Caco-2 (cell line): ENCODE measurements at regions not wholly inside any gene's neighbourhood (a gene's known extent, or its start where the extent isn't known, plus 50 kb on each side); places are given as distances from the start of the nearest gene placed in this dataset.

ENCODE experiments used
- BruUV-seq: library from RNA; stranded (reverse); fragments of 400-500 nt; replicated peaks from 2 replicates; lab custom pipeline; 2021; lab: Mats Ljungman, UMichigan
- CTCF ChIA-PET: fragments of 300-600 bp; sonication (Branson Sonifier 250); formaldehyde crosslinking; loops from one replicate; lab custom pipeline; 2022; ENCODE audit warnings: antibody characterized with exemption; lab: Charles Lee
- POLR2A ChIA-PET: fragments of 300-600 bp; sonication (Branson Sonifier 250); formaldehyde crosslinking; loops from one replicate; lab custom pipeline; 2022; ENCODE audit warnings: antibody characterized with exemption; lab: Charles Lee
- DNase-seq, 2 experiments: peaks; one replicate each; pipeline versions ENCODE4 v3.0.0 to v3.0.0-alpha.2; 2020 to 2022
- H3K27me3 ChIP-seq: replicated peaks from 2 replicates; pipeline ENCODE4 v1.6.0; 2011; ENCODE audit warnings: low read length; ENCODE audit not compliant: control insufficient read depth, insufficient read depth
- H3K36me3 ChIP-seq: 2 replicates; pipeline ENCODE4 v1.5.1; 2011; ENCODE audit warnings: low read length; ENCODE audit not compliant: control insufficient read depth, insufficient read depth
- H3K4me1 ChIP-seq: fragments of 250-450 bp; sonication (Bioruptor Pico); 2 replicates; pipeline ENCODE4 v1.5.1; 2020; ENCODE audit warnings: mild to moderate bottlenecking
- H3K4me3 ChIP-seq: 2 replicates; pipeline ENCODE4 v1.5.1; 2011; ENCODE audit warnings: low read depth, mild to moderate bottlenecking, control low read depth, low read length
- H3K9me3 ChIP-seq: fragments of 250-450 bp; sonication (Bioruptor Pico); 2 replicates; pipeline ENCODE4 v1.5.1; 2020; ENCODE audit warnings: mild to moderate bottlenecking, moderate library complexity
- H3K27ac Mint-ChIP-seq: one replicate; pipeline ENCODE4 v1.8.0; 2022; ENCODE audit warnings: mixed read lengths; ENCODE audit not compliant: unreplicated experiment
- H3K27me3 Mint-ChIP-seq: one replicate; pipeline ENCODE4 v1.8.0; 2022; ENCODE audit warnings: mixed read lengths; ENCODE audit not compliant: insufficient read depth, unreplicated experiment
- H3K36me3 Mint-ChIP-seq: one replicate; pipeline ENCODE4 v1.8.0; 2022; ENCODE audit warnings: mild to moderate bottlenecking, mixed read lengths; ENCODE audit not compliant: insufficient read depth, unreplicated experiment
- H3K4me1 Mint-ChIP-seq: one replicate; pipeline ENCODE4 v1.8.0; 2022; ENCODE audit warnings: low read depth, mixed read lengths; ENCODE audit not compliant: unreplicated experiment
- H3K4me3 Mint-ChIP-seq: one replicate; pipeline ENCODE4 v1.8.0; 2022; ENCODE audit warnings: mild to moderate bottlenecking, moderate library complexity, mixed read lengths; ENCODE audit not compliant: unreplicated experiment
- H3K9me3 Mint-ChIP-seq: one replicate; pipeline ENCODE4 v1.8.0; 2022; ENCODE audit warnings: mixed read lengths; ENCODE audit not compliant: unreplicated experiment
- CTCF ChIP-seq, 2 experiments: fragments of 200-600 bp in 1 of 2; IDR thresholded peaks; 1 replicate in 1 of 2; 2 replicates in 1 of 2; pipeline versions ENCODE4 v1.5.1 to v1.8.0; 2011 to 2022; ENCODE audit warnings: antibody characterized with exemption in 1 of 2, control low read depth in 1 of 2, inconsistent platforms in 1 of 2, low read depth in 1 of 2, low read length in 1 of 2, mild to moderate bottlenecking in 1 of 2, moderate library complexity in 1 of 2; ENCODE audit not compliant: insufficient read depth in 1 of 2, severe bottlenecking in 1 of 2, unreplicated experiment in 1 of 2
- intact Hi-C: fragments of 100-400 bp; cut with micrococcal nuclease; formaldehyde crosslinking; loops from one replicate; pipeline ENCODE4 v1.10.0; 2022; ENCODE audit not compliant: unreplicated experiment

- CTCF ChIA-PET, result no interaction called here
These were observed 855.9 kb upstream of the PHF14 start for GRCh38 chr7:10117815-10118214.

GRCh38 chr7:10120936-10121335, 852.7 kb upstream of the PHF14 start:
- Mint-ChIP-seq H3K4me1 (no peaks in the 10 kb centered on the region), H3K9me3 (no peaks in the 10 kb centered on the region), H3K4me3 (no peak overlapping the region), H3K27me3 (no peaks in the 10 kb centered on the region), H3K36me3 (no peaks in the 10 kb centered on the region), H3K27ac (no peak overlapping the region)
- Histone ChIP-seq H3K4me3 (no peak overlapping the region), H3K27me3 (no peaks in the 10 kb centered on the region), H3K9me3 (no peaks in the 10 kb centered on the region), H3K36me3 (no peaks in the 10 kb centered on the region), H3K4me1 (no peaks in the 10 kb centered on the region)
- no peak for TF ChIP-seq CTCF (IDR thresholded peaks at IDR 0.05; ENCODE audit: insufficient read depth in 1 of 2, low read depth in 1 of 2, low read length in 1 of 2, severe bottlenecking in 1 of 2, unreplicated experiment in 1 of 2)
- BruUV-seq, result no TSS peak
- CTCF ChIA-PET, result no interaction called here
- DNase-seq, result no peak
- POLR2A ChIA-PET, result no interaction called here
- intact Hi-C loops, result no loop called here

More at GRCh38 chr7:10117815-10118214, 855.9 kb upstream of the PHF14 start:
- Histone ChIP-seq H3K27me3 (no peaks in the 10 kb centered on the region), H3K4me3 (no peak overlapping the region), H3K4me1 (no peaks in the 10 kb centered on the region), H3K9me3 (no peaks in the 10 kb centered on the region), H3K36me3 (no peaks in the 10 kb centered on the region)
- DNase-seq, result no peak
- no peaks in the 10 kb centered on the region for H3K9me3 Mint-ChIP-seq
- no peaks in the 10 kb centered on the region for H3K4me1 Mint-ChIP-seq
- intact Hi-C loops, result no loop called here
- POLR2A ChIA-PET, result no interaction called here
- BruUV-seq, result no TSS peak
- TF ChIP-seq CTCF (IDR thresholded peaks at IDR 0.05; ENCODE audit: insufficient read depth in 1 of 2, low read depth in 1 of 2, low read length in 1 of 2, severe bottlenecking in 1 of 2, unreplicated experiment in 1 of 2), result no peak
- no peaks in the 10 kb centered on the region for H3K27me3 Mint-ChIP-seq
- no peak overlapping the region for H3K4me3 Mint-ChIP-seq
- H3K27ac Mint-ChIP-seq, result no peak overlapping the region
- H3K36me3 Mint-ChIP-seq, result no peaks in the 10 kb centered on the region

GRCh38 chr7:10121631-10122030, 852.0 kb upstream of the PHF14 start:
- no peaks in the 10 kb centered on the region for H3K9me3 ChIP-seq
- no peak overlapping the region for H3K4me3 ChIP-seq
- no peaks in the 10 kb centered on the region for H3K27me3 Mint-ChIP-seq
- no peak overlapping the region for H3K4me3 Mint-ChIP-seq
- POLR2A ChIA-PET, result no interaction called here
- CTCF ChIA-PET, result no interaction called here
- H3K9me3 Mint-ChIP-seq, result no peaks in the 10 kb centered on the region
- no peaks in the 10 kb centered on the region for H3K27me3 ChIP-seq
- H3K4me1 Mint-ChIP-seq, result no peaks in the 10 kb centered on the region
- no peak for DNase-seq
- BruUV-seq, result no TSS peak
- no peaks in the 10 kb centered on the region for H3K36me3 ChIP-seq
- no peak overlapping the region for H3K27ac Mint-ChIP-seq
- H3K36me3 Mint-ChIP-seq, result no peaks in the 10 kb centered on the region
- H3K4me1 ChIP-seq, result no peaks in the 10 kb centered on the region
- TF ChIP-seq CTCF (IDR thresholded peaks at IDR 0.05; ENCODE audit: insufficient read depth in 1 of 2, low read depth in 1 of 2, low read length in 1 of 2, severe bottlenecking in 1 of 2, unreplicated experiment in 1 of 2), result no peak
- intact Hi-C loops, result no loop called here
